GM18511 (cell line): ENCODE measurements at regions not wholly inside any gene's neighbourhood (a gene's known extent, or its start where the extent isn't known, plus 50 kb on each side); places are given as distances from the start of the nearest gene placed in this dataset.
"Not testable (repeated sequence)": the region's sequence is repeated elsewhere in the genome, so short reads cannot be mapped to it uniquely, and the experiment has no call there.

ENCODE experiments used
- ATAC-seq: cut with Tn5 transposase; IDR thresholded peaks from one replicate; pipeline ENCODE4 v1.9.1; 2021; ENCODE audit warnings: mild to moderate bottlenecking, moderate library complexity; ENCODE audit not compliant: unreplicated experiment

DNA sequence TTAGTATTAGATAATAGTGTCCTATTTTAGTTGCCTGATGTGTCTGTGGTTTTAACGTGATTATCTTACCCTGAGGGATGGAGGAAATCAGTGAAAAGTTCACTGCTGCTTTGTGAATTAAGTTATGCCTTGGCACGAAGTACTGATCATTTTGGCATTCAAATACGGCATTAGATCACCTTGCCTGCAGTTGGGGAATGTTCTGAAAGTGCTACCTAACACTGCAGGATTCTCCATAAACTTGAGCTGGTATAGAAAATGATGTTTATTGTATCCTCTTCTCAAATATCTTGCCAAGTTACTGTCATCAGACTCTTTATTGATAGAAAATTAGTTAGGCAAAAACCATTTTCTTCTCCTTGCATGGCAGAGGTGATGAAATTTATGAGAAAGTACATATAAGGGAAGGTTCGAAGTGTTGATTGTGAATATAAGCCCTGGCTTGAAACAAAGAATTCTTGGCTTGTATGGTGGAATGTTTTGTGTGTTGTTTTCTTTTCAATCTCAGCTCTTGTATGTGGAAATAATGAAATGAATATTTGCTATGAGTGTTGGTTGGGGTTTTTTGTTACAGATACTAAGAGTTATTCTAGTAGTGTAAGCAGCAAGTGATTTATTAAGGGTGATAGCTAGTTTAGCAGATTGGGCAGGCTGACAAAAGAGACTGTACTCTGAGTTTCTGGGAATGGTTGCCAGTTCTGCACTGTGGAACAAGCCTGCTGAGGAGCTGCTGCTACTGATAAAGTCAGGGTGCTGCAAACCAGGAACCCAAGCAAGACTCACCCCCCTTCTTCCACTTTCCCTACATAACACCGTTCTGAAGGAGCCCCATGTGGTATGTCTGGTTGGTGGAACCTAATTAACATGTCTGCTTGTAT, 448.3 kb downstream of the PCNX1 start:
- ATAC-seq, result peak; percentile 68

DNA sequence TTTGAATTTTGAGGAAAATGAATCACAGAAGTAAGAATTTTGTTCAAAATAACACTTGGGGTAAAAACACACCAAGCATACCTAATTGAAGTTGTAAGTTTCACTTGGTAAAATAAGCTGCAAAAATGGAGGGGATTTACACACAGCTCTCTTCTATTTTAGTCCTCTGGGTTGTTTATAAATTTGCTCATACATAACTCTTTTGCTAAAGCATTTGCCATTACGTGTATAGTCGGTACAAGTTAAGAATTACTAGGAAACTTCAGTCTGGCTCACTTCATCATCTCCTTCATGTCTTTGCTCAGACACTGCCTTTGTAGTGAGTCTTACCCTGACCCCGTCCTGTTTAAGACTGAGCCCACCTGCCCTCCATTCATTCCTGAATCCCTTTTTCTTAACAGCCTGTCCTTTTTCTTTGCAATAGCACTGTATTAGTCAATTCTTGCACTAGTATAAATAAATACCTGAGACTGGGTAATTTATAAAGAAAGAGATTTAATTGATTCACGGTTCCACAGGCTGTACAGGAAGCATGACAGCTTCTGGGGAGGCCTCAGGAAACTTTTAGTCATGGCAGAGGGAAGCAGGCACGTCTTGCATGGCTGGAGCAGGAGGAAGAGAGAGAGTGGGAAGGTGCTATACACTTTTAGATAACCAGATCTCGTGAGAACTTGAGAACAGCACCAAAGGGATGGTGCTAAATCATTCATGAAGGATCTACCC, 451.1 kb downstream of the PCNX1 start:
- no peak for ATAC-seq

DNA sequence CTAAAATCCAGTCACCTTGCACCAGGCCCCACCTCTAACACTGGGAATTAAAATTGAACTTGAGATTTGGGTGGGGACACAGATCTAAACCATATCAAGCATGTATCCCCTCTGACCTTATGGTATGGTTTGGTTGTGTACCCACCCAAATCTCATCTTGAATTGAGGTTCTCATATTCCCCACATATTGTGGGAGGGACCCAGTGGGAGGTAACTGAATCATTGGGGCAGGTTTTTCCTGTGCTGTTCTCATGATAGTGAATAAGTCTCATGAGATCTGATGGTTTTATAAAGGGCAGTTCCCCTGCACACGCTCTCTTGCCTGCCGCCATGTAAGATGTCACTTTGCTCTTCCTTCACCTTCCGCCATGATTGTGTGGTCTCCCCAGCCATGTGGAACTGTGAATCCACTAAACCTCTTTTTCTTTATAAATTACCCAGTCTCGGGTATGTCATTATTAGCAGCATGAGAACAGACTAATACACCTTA, 451.7 kb downstream of the PCNX1 start:
- not testable (repeated sequence) for ATAC-seq

DNA sequence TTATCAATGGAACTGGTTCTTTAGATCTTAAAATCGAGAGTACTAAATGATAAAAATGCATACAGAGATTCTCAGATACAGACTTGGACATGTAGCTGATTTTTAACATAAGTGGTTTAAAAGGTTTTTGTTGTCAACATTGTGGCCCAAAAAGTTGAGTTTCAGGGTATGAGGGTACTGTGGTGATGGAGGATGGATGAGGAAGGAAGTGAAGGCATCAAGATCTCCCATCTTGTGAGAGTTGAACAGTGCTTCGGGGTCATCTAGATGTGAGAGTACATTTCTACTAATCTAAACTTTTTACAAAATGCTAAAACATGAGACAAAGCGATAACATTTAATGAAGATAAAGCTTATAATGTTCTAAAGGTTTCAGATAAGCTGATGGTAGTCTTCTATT, 452.6 kb downstream of the PCNX1 start:
- ATAC-seq, result no peak

DNA sequence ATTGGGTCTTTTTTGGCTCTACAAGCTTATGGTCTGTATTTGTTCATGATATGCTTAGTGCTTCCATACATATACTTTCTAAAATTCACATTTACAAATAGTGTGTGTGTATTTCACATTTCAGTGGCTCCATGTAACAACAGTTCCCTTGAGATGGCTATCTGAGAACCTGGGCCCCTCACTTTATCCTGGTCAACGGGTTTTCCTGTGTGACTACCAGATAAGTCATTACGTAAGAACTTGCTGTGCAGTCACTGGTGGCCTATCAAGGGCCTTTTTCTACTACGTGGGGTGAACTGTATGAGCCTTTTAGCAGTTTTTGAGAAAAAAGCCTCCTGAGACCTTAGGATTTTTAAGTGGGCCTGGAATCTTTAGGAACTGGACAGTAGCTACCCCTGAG, 454.1 kb downstream of the PCNX1 start:
- ATAC-seq, result no peak

DNA sequence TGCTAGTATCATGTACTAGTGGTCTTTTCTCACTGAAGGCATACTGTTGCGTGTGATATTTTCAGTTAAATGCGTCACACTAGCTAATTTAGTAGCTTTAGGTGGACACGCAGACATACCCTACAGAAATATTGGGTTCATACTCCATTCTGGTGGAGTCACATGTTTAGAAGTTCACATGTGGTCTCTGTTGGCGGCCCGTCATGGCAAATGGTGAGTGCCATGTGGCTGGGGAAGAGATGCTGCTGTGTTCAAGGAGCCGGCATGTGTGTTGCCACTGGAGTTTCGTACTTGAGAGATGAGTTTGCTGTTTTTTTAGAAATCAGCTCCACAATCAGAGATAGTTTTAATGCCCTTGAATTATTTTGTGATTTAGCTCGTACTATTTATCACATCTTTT, 454.6 kb downstream of the PCNX1 start:
- ATAC-seq, result no peak

DNA sequence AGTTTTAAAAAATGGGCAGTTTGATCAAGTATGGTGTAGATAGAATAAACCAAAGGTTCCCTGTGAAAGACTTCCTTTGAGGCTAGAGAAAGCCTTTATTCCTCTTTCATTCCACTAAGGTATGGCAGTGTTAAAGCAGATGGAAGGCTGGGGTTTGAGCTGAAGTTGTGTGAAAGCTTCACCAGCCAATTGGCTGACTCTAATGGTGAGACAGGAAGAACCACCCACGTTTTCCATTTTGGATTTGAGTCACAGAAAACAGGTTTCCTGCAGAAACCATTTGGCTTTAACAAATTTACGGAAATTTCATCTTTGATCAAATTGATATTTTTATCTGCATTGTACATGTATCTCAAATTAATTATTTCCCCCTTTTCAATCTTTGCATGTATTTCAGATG, 455.0 kb downstream of the PCNX1 start:
- ATAC-seq, result no peak

DNA sequence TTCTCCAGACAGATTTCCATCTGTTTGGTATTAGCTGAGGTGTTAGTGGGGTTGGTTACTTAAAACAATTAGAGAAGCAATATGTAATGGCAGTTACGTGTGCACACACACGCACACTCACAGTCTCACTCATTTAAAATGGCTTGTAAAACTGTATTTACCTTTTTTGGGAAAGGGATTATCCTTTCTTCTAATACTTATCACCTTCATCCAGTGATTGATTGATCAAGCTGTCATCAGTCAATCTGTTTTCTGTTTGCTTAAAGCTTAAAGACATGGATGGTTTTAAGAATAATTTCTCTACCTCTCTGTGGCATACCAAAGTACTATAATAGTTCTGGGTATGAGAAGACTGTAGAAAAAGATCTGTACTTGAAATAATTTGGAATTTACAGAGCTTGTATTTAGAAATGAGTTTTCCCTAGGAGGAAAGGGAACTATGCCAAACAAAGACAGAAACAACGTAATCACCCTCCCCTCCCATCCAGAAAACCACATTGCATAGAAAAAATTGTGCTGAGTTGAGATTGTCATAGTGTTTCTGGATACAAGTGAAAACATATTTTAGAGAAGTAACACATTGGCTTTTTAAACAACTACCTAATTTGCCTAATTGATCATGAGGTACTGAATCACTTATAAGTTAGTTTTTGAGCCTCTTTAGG, 455.8 kb downstream of the PCNX1 start:
- ATAC-seq, result no peak

DNA sequence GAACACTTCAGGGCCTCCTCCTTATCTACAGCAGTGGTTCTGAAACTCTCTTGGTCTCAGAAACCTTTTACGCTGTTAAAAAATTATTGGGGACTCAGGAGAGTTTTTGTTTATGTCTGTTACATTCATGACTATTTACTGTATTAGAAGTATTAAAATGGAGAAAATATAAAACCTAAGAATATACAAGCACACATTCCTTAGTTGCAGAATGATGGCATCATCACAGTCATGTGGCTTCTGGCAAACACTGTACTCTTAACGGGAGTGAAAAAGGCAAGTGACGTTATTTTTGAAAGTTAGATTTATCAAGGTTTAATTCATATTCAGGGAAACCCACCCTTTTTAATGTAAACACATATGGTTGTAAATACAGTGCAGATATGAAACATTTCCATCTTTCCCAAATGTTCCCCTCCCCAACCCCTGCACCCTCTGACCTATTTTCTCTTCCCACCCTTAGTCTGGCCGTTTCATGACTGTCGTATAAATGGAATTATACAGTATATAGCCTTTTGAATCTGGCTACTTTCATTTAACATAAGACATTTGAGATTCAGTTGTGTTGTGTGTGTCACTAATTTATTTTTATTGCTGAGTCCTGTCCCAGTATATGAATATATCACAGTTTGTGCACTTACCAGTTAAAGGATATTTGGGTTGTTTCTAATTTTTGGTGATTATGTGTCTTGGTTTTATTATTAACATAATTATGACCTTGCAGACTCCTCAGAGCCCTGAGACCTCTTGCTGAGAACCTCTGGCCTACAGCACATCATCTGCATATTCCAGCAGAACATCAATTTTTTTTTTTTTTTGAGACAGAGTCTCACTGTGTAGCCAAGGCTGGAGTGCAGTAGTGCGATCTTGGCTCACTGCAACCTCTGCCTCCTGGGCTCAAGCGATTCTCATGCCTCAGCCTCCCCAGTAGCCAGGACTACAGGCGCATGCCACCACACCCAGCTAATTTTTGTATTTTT, 457.0 kb downstream of the PCNX1 start:
- ATAC-seq, result no peak

DNA sequence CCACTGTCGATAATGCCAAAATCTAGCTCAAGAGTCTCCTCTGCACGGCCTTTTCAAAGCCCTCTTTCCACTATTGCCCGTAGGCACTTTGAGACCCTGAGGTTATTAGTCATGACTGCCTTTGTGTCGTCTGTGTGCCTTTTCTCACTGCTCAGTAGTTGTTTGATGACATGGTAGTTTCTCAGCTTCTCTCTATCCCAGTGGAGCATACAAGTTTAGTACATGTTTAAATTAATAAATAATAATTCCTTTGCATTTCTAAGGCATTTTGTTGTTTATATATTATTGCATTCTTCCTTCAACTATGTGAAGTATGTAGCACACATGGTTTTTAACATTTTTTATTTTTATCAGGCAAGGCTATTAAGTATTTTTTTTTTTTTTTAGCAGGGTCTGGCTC, 458.1 kb downstream of the PCNX1 start:
- ATAC-seq, result no peak

DNA sequence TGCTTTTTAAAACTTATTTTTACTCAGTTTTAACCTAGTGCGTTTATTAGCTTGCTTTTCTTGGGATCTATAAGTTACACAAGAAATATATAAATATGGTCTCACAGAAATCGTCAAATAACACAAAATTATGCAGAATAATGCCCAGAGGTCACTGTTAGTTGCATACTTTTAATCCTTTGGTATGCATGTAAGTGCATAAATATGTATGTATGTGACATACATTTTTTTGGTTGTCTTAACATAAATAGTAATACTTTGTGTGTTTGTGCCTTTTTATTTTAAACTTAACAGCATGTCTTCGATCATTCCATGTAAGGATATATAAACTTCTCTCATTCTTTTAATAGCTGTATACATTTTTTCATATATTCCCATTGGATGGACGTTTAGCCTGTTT, 459.6 kb downstream of the PCNX1 start:
- no peak for ATAC-seq

DNA sequence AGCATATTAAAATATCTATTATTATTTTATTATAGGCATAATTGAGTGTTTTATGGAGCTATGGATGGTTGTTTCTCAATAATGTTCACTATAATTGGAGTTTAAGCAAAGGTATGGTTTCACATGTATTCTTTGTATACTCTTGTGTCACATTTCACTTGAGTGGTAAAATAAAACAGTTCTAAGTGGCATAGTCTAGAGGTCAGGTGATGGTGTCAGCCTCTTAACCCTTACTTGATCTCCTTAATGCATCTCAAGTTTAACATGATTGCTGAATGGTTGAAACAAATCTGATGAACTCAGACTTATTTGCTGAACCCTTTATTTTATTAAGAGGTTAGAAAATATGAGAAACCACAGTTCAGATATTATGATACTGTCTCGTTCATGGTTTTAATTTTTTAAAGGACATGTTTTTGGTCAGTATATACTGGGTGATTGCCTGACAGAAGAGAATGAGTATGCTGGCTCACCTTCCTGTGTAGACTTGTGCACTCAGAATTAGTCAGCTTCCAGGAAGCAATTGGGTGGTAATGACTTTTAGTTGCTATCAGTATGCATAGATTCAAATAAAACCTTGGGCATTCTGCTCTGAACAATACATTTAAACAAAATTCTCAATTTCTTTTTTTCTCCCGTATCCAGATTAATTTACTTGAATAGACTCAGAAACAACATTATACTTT, 464.6 kb downstream of the PCNX1 start:
- ATAC-seq, result peak; percentile 51

DNA sequence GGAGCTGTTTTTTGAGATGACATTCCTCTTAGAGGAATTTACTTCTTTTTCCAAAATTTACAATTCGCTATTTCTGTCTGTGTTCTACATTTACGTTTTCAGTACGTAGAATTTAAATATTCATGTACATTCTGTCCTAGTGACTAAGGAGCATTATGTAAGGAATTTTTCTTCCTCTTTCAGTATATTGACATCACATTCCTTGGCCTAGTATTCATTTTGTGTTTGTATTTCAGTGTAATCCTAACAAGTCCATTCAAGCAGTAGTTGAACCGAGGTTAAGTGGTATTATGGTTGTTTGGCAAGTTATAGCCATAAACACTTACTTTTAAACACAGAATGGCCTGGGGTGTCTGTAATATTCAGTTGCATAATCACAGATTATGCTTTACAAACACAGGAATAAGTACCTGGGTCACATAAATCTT, 465.2 kb downstream of the PCNX1 start:
- ATAC-seq, result no peak

DNA sequence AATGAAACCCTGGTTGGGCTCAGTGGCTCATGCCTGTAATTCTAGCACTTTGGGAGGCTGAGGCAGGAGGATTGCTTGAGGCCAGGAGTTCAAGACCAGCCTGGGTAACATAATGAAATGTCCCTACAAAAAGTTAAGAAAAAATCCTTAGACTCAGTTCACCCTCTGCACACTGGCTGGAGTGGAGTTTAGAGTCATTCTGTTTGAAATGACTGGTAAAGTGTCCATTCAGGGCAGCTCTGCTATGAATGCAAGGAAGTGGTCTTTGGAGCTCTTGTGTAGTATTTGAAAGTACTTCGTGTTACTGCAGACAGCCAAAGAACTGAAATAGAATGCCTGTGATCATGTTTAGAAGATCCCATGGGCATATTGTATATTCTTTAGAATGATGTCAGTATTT, 466.5 kb downstream of the PCNX1 start:
- ATAC-seq, result no peak

DNA sequence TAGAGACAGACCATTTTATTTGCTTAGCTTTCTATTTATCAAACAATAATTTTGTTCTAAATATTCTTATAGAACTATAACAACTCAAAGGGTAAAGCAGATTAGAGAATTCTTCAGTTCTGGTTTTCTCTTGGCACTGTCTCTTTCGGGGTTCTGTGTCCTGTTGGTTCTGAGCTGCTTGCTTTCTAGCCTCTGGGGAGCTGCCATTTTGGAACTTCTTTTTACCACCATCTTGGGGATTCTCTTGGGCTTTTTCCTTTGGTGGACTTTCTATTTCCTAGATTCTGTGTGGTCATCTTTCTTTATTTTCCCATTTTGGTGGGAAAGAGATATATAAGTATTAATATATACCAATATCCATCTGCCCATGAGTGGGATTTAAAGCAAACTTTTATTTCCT, 467.7 kb downstream of the PCNX1 start:
- ATAC-seq, result no peak

DNA sequence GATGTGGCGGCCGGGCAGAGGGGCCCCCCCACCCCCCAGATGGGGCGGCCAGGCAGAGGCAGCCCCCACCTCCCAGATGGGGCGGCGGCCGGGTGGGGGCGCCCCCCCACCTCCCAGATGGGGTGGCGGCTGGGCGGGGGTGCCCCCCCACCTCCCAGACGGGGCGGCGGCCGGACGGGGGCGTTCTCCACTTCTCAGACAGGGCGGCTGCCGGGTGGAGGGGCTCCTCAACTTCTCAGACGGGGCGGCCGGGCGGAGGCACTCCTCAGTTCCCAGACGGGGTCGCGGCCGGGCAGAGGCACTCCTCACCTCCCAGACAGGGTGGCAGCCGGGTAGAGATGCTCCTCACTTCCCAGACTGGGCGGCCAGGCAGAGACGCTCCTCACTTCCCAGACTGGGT, 469.8 kb downstream of the PCNX1 start:
- no peak for ATAC-seq

DNA sequence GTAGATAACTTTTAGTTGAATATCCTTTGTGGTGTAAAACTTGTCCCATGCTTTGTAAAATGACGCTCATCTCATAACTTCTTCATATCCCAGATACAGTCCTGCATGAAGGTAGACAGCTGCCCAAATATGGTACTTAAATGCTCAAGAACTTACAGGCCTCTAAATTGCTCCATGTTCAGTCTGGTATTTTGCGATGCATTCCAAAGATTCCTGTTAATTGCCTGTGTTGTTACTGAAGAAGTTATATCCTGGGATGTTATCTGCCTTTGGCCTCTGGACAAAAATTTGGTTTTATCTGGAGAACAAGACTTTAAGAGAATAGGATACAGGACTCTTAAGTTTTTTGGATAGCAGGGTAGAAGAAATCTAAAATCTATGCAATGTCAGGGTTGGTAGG, 473.0 kb downstream of the PCNX1 start:
- no peak for ATAC-seq

DNA sequence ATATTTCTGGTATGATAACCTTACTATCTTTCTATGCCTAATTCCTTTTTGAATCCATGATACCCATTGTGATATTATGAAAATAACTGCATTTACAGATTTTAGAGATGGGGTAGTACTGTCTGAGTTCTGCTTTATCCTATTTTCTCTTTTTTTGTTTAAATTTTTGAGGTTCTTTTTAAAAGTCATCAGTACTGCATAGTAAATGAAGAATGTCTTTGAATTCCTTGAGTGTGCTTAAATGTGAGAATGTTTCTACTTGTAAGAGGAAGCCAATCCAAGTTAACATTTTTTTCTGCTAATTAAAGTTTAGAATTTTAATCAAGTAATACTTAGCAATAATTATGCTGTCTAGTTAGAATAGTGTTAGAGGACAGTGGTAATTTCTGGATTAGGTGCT, 474.6 kb downstream of the PCNX1 start:
- no peak for ATAC-seq

DNA sequence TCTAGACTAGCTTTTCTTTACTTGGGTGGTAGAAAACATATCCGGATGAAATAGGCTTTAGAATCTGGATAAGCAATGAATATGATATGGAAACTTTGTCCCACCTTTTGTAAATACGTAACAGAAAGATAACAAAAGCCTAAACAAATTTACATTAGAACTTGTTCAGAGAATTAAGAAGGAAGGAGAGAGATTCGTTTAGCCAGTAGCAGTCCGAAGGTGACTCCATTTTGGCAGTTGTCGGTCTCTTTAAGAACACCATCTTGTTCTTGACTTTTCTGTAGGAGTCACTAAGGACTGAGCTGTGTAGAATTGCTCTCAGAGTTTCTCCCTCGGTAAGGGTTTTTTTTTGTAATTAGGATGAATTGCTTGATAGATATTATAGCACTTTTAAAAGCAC, 475.1 kb downstream of the PCNX1 start:
- no peak for ATAC-seq

DNA sequence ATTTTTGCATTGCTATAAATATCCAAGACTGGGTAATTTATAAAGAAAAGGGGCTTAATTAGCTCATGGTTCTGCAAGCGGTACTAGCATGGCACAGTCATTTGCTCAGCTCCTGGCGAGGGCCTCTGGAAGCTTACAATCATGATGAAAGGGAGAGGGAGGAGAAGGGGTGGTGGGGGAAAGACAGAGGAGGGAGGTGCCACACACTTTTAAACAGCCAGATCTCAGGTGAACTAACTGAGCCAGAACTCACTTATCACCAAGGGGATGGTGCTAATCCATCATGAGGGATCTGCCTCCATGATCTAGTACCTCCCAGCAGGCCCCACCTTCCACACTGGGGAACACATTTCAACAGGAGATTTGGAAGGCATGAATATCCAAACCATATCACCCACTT, 476.3 kb downstream of the PCNX1 start:
- no peak for ATAC-seq
